ENCODE measurements at regions not wholly inside any gene's neighbourhood (a gene's known extent, or its start where the extent isn't known, plus 50 kb on each side); places are given as distances from the start of the nearest gene placed in this dataset.

GRCh38 chr22:22431271-22432220, 77.0 kb downstream of the ZNF280B start:
- ATAC-seq (peak; percentile 74 to 81), DNase-seq (ENCODE audit: low spot score in 2 of 2) (peak in 1 of 2 donors; percentile 71)
- H3K36me3 Mint-ChIP-seq, result no peaks in the 10 kb centered on the region
- H3K9me3 Mint-ChIP-seq, result no peaks in the 10 kb centered on the region
- H3K27ac Mint-ChIP-seq, result no peak overlapping the region

DNA sequence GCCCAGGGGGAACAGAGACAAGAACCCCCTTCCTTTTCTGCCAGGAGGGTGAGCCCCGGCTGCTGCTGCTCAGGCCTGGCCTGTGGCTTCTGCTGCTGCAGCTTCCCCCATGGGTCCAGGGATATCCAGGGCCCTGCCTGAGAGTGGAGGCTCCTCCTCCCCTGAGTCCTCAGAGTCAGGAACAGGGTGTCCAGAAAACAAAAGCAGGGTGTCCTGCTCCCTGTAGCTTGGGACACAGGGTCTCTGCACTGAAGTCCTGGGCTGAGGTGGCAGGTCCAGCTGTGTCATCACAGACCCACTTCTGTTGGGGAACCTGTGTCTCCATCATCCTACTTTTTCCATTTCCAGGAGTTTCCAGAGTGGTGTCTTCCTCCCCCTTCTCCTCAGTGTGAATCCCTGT, 76.1 kb downstream of the ZNF280B start:
- DNase-seq (ENCODE audit: low spot score in 2 of 2), result no peak
- no peaks in the 10 kb centered on the region for H3K36me3 Mint-ChIP-seq
- no peak for ATAC-seq

GRCh38 chr22:22432937-22433336, 75.6 kb downstream of the ZNF280B start:
- DNase-seq (ENCODE audit: low spot score in 2 of 2) (no peak), ATAC-seq (no peak)
- Mint-ChIP-seq H3K36me3 (no peaks in the 10 kb centered on the region), H3K27ac (no peak overlapping the region), H3K9me3 (no peaks in the 10 kb centered on the region)

More for the DNA sequence above, 76.1 kb downstream of the ZNF280B start:
- Mint-ChIP-seq H3K9me3 (no peaks in the 10 kb centered on the region), H3K27ac (no peak overlapping the region)

GRCh38 chr22:22433770-22434169, 74.8 kb downstream of the ZNF280B start:
- no peak overlapping the region for H3K27ac Mint-ChIP-seq
- ATAC-seq, result no peak

More at GRCh38 chr22:22433770-22434169, 74.8 kb downstream of the ZNF280B start:
- DNase-seq (ENCODE audit: low spot score in 2 of 2), result no peak
- Mint-ChIP-seq H3K36me3 (no peaks in the 10 kb centered on the region), H3K9me3 (no peaks in the 10 kb centered on the region)
